Neural cell (in vitro differentiated cells): ENCODE measurements at regions not wholly inside any gene's neighbourhood (a gene's known extent, or its start where the extent isn't known, plus 50 kb on each side); places are given as distances from the start of the nearest gene placed in this dataset.

ENCODE experiments used
- CTCF ChIP-seq: fragments of 450-650 bp; IDR thresholded peaks from 2 replicates; pipeline ENCODE4 v1.5.1; 2014; ENCODE audit warnings: antibody characterized with exemption, mild to moderate bottlenecking, moderate library complexity; ENCODE audit not compliant: poor library complexity, severe bottlenecking
- EP300 ChIP-seq: fragments of 450-650 bp; conservative IDR thresholded peaks from 2 replicates; pipeline ENCODE4 v1.6.1; 2014; ENCODE audit warnings: antibody characterized with exemption, mild to moderate bottlenecking, moderate library complexity; ENCODE audit not compliant: poor library complexity, severe bottlenecking
- EZH2 ChIP-seq: fragments of 200-600, 300-800 bp; shearing (Covaris generic), sonication (generic); IDR thresholded peaks from 2 replicates; pipeline ENCODE4 v1.6.1; 2014; ENCODE audit warnings: antibody characterized with exemption, low read length, borderline replicate concordance, mild to moderate bottlenecking; ENCODE audit not compliant: insufficient read depth, poor library complexity, severe bottlenecking
- MXI1 ChIP-seq: fragments of 450-650 bp; conservative IDR thresholded peaks from 2 replicates; pipeline ENCODE4 v1.6.1; 2014; ENCODE audit warnings: antibody characterized with exemption, mild to moderate bottlenecking; ENCODE audit not compliant: poor library complexity, severe bottlenecking
- SMC3 ChIP-seq: fragments of 450-650 bp; conservative IDR thresholded peaks from 2 replicates; pipeline ENCODE4 v1.6.1; 2014; ENCODE audit warnings: antibody characterized with exemption, mild to moderate bottlenecking, moderate library complexity; ENCODE audit not compliant: poor library complexity
- TAF1 ChIP-seq: IDR thresholded peaks from 2 replicates; pipeline ENCODE4 v1.6.1; 2012; ENCODE audit warnings: low read depth
- TF ChIP-seq, protein P1 (sequence below): IDR thresholded peaks from 2 replicates; pipeline ENCODE4 v1.6.1; 2012; ENCODE audit warnings: borderline replicate concordance

GRCh38 chr2:83960371-83960770, 498.7 kb downstream of the SUCLG1 start:
- no peak for TF ChIP-seq CTCF
- no peak for TF ChIP-seq MXI1
- TF ChIP-seq TAF1 = no peak
- TF ChIP-seq EP300 = no peak
- TF ChIP-seq SMC3 = no peak
- TF ChIP-seq, protein P1, sequence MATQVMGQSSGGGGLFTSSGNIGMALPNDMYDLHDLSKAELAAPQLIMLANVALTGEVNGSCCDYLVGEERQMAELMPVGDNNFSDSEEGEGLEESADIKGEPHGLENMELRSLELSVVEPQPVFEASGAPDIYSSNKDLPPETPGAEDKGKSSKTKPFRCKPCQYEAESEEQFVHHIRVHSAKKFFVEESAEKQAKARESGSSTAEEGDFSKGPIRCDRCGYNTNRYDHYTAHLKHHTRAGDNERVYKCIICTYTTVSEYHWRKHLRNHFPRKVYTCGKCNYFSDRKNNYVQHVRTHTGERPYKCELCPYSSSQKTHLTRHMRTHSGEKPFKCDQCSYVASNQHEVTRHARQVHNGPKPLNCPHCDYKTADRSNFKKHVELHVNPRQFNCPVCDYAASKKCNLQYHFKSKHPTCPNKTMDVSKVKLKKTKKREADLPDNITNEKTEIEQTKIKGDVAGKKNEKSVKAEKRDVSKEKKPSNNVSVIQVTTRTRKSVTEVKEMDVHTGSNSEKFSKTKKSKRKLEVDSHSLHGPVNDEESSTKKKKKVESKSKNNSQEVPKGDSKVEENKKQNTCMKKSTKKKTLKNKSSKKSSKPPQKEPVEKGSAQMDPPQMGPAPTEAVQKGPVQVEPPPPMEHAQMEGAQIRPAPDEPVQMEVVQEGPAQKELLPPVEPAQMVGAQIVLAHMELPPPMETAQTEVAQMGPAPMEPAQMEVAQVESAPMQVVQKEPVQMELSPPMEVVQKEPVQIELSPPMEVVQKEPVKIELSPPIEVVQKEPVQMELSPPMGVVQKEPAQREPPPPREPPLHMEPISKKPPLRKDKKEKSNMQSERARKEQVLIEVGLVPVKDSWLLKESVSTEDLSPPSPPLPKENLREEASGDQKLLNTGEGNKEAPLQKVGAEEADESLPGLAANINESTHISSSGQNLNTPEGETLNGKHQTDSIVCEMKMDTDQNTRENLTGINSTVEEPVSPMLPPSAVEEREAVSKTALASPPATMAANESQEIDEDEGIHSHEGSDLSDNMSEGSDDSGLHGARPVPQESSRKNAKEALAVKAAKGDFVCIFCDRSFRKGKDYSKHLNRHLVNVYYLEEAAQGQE = no peak
- TF ChIP-seq EZH2 = no peak
